Neural cell (in vitro differentiated cells): ENCODE measurements at regions not wholly inside any gene's neighbourhood (a gene's known extent, or its start where the extent isn't known, plus 50 kb on each side); places are given as distances from the start of the nearest gene placed in this dataset.
"Not testable (repeated sequence)": the region's sequence is repeated elsewhere in the genome, so short reads cannot be mapped to it uniquely, and the experiment has no call there.

ENCODE experiments used
- H2AFZ ChIP-seq: fragments of 200-600, 300-800 bp; sonication (generic), shearing (Covaris generic); 2 replicates; pipeline ENCODE4 v1.6.0; 2014; ENCODE audit warnings: low read depth, mild to moderate bottlenecking, antibody characterized with exemption, low read length, moderate library complexity
- H3F3A ChIP-seq: fragments of 200-600 bp; shearing (Covaris generic); 2 replicates; pipeline ENCODE4 v1.6.1; 2016; ENCODE audit warnings: mild to moderate bottlenecking, moderate library complexity, mixed read lengths, antibody characterized with exemption, low read length; ENCODE audit not compliant: insufficient read depth, poor library complexity, severe bottlenecking
- H3K27ac ChIP-seq: fragments of 200-600, 300-800 bp; sonication (generic), shearing (Covaris generic); 2 replicates; pipeline ENCODE4 v1.5.1; 2014; ENCODE audit warnings: mild to moderate bottlenecking, low read length, moderate library complexity
- H3K27me3 ChIP-seq: fragments of 300-800, 200-600 bp; sonication (generic), shearing (Covaris generic); 2 replicates; pipeline ENCODE4 v1.6.0; 2014; ENCODE audit warnings: mild to moderate bottlenecking, low read depth, low read length, moderate library complexity; ENCODE audit not compliant: insufficient read depth
- H3K36me3 ChIP-seq: fragments of 300-800, 200-600 bp; sonication (generic), shearing (Covaris generic); 2 replicates; pipeline ENCODE4 v1.5.1; 2014; ENCODE audit warnings: mild to moderate bottlenecking, antibody characterized with exemption, low read length, moderate library complexity; ENCODE audit not compliant: insufficient read depth
- H3K4me2 ChIP-seq: fragments of 300-800, 200-600 bp; sonication (generic), shearing (Covaris generic); 2 replicates; pipeline ENCODE4 v1.6.0; 2014; ENCODE audit warnings: mild to moderate bottlenecking, low read length
- H3K4me3 ChIP-seq: fragments of 300-800, 200-600 bp; sonication (generic), shearing (Covaris generic); 2 replicates; pipeline ENCODE4 v1.5.1; 2014; ENCODE audit warnings: mild to moderate bottlenecking, low read length, moderate library complexity
- H3K79me2 ChIP-seq: fragments of 200-600 bp; shearing (Covaris generic); replicated peaks from 2 replicates; pipeline ENCODE4 v1.6.0; 2014; ENCODE audit warnings: mild to moderate bottlenecking, low read length, moderate library complexity; ENCODE audit not compliant: insufficient read depth
- H3K9ac ChIP-seq: fragments of 300-800, 200-600 bp; sonication (generic), shearing (Covaris generic); 2 replicates; pipeline ENCODE4 v1.6.1; 2016; ENCODE audit warnings: mild to moderate bottlenecking, low read length, mixed read lengths
- H3K9me2 ChIP-seq: fragments of 200-600 bp; shearing (Covaris generic); 2 replicates; pipeline ENCODE4 v1.6.1; 2016; ENCODE audit warnings: mild to moderate bottlenecking, low read length, mixed read lengths; ENCODE audit not compliant: insufficient read depth
- H3K9me3 ChIP-seq: fragments of 200-600, 300-800 bp; sonication (generic), shearing (Covaris generic); 2 replicates; pipeline ENCODE4 v1.6.1; 2016; ENCODE audit warnings: mild to moderate bottlenecking, mixed run types, low read length, moderate library complexity, mixed read lengths
- H4K20me1 ChIP-seq: fragments of 200-600 bp; shearing (Covaris generic); 2 replicates; pipeline ENCODE4 v1.6.1; 2016; ENCODE audit warnings: mild to moderate bottlenecking, mixed run types; ENCODE audit not compliant: insufficient read depth
- EP300 ChIP-seq: fragments of 450-650 bp; conservative IDR thresholded peaks from 2 replicates; pipeline ENCODE4 v1.6.1; 2014; ENCODE audit warnings: antibody characterized with exemption, mild to moderate bottlenecking, moderate library complexity; ENCODE audit not compliant: poor library complexity, severe bottlenecking
- EZH2 ChIP-seq: fragments of 200-600, 300-800 bp; shearing (Covaris generic), sonication (generic); IDR thresholded peaks from 2 replicates; pipeline ENCODE4 v1.6.1; 2014; ENCODE audit warnings: antibody characterized with exemption, low read length, borderline replicate concordance, mild to moderate bottlenecking; ENCODE audit not compliant: insufficient read depth, poor library complexity, severe bottlenecking
- MXI1 ChIP-seq: fragments of 450-650 bp; conservative IDR thresholded peaks from 2 replicates; pipeline ENCODE4 v1.6.1; 2014; ENCODE audit warnings: antibody characterized with exemption, mild to moderate bottlenecking; ENCODE audit not compliant: poor library complexity, severe bottlenecking
- POLR2AphosphoS5 ChIP-seq: IDR thresholded peaks from 2 replicates; pipeline ENCODE4 v1.6.1; 2012
- RAD21 ChIP-seq: fragments of 450-650 bp; conservative IDR thresholded peaks from 2 replicates; pipeline ENCODE4 v1.6.1; 2014; ENCODE audit warnings: antibody characterized with exemption, mild to moderate bottlenecking, moderate library complexity
- SMC3 ChIP-seq: fragments of 450-650 bp; conservative IDR thresholded peaks from 2 replicates; pipeline ENCODE4 v1.6.1; 2014; ENCODE audit warnings: antibody characterized with exemption, mild to moderate bottlenecking, moderate library complexity; ENCODE audit not compliant: poor library complexity
- TAF1 ChIP-seq: IDR thresholded peaks from 2 replicates; pipeline ENCODE4 v1.6.1; 2012; ENCODE audit warnings: low read depth
- TF ChIP-seq, protein P1 (sequence below): fragments of 450-650 bp; IDR thresholded peaks from 2 replicates; pipeline ENCODE4 v1.5.1; 2014; ENCODE audit warnings: antibody characterized with exemption, mild to moderate bottlenecking, moderate library complexity; ENCODE audit not compliant: poor library complexity, severe bottlenecking
- TF ChIP-seq, protein P2 (sequence below): IDR thresholded peaks from 2 replicates; pipeline ENCODE4 v1.6.1; 2012; ENCODE audit warnings: borderline replicate concordance

DNA sequence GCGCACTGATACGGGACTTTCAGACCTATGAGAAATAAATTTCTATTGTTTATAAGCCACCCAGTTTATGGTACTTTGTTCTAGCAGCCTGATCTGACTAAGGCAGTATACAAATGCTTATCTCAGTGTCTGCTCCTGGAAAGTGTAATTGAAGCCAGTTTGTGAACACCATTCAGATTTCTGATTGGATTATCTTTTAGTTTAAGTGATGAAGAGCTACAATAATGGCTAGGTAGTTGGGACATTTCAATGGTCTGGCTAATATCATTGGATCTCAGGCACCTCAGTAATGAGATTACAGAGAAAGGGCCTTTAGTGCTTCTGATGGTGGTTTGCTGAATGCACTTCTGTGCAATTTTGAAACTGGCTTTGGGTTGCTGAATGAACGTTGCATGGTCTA lies 133.5 kb downstream of the PSAT1 start:
- no peak overlapping the region for H3K9ac ChIP-seq
- H3K4me2 ChIP-seq = no peak overlapping the region
- H3K27me3 ChIP-seq = no peaks in the 10 kb centered on the region
- TF ChIP-seq EZH2 (no peak), RAD21 (no peak), EP300 (no peak), TAF1 (no peak), SMC3 (no peak), POLR2AphosphoS5 (no peak), MXI1 (no peak)
- TF ChIP-seq, protein P1, sequence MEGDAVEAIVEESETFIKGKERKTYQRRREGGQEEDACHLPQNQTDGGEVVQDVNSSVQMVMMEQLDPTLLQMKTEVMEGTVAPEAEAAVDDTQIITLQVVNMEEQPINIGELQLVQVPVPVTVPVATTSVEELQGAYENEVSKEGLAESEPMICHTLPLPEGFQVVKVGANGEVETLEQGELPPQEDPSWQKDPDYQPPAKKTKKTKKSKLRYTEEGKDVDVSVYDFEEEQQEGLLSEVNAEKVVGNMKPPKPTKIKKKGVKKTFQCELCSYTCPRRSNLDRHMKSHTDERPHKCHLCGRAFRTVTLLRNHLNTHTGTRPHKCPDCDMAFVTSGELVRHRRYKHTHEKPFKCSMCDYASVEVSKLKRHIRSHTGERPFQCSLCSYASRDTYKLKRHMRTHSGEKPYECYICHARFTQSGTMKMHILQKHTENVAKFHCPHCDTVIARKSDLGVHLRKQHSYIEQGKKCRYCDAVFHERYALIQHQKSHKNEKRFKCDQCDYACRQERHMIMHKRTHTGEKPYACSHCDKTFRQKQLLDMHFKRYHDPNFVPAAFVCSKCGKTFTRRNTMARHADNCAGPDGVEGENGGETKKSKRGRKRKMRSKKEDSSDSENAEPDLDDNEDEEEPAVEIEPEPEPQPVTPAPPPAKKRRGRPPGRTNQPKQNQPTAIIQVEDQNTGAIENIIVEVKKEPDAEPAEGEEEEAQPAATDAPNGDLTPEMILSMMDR = no peak
- TF ChIP-seq, protein P2, sequence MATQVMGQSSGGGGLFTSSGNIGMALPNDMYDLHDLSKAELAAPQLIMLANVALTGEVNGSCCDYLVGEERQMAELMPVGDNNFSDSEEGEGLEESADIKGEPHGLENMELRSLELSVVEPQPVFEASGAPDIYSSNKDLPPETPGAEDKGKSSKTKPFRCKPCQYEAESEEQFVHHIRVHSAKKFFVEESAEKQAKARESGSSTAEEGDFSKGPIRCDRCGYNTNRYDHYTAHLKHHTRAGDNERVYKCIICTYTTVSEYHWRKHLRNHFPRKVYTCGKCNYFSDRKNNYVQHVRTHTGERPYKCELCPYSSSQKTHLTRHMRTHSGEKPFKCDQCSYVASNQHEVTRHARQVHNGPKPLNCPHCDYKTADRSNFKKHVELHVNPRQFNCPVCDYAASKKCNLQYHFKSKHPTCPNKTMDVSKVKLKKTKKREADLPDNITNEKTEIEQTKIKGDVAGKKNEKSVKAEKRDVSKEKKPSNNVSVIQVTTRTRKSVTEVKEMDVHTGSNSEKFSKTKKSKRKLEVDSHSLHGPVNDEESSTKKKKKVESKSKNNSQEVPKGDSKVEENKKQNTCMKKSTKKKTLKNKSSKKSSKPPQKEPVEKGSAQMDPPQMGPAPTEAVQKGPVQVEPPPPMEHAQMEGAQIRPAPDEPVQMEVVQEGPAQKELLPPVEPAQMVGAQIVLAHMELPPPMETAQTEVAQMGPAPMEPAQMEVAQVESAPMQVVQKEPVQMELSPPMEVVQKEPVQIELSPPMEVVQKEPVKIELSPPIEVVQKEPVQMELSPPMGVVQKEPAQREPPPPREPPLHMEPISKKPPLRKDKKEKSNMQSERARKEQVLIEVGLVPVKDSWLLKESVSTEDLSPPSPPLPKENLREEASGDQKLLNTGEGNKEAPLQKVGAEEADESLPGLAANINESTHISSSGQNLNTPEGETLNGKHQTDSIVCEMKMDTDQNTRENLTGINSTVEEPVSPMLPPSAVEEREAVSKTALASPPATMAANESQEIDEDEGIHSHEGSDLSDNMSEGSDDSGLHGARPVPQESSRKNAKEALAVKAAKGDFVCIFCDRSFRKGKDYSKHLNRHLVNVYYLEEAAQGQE = no peak
- H3F3A ChIP-seq = no peaks in the 10 kb centered on the region
- no peaks in the 10 kb centered on the region for H3K9me2 ChIP-seq
- no peaks in the 10 kb centered on the region for H3K36me3 ChIP-seq
- H3K9me3 ChIP-seq = peaks cover 3% of the 10 kb centered on the region
- no peak overlapping the region for H3K27ac ChIP-seq
- no peaks in the 10 kb centered on the region for H3K79me2 ChIP-seq
- no peak overlapping the region for H2AFZ ChIP-seq
- no peak overlapping the region for H3K4me3 ChIP-seq
- no peaks in the 10 kb centered on the region for H4K20me1 ChIP-seq

DNA sequence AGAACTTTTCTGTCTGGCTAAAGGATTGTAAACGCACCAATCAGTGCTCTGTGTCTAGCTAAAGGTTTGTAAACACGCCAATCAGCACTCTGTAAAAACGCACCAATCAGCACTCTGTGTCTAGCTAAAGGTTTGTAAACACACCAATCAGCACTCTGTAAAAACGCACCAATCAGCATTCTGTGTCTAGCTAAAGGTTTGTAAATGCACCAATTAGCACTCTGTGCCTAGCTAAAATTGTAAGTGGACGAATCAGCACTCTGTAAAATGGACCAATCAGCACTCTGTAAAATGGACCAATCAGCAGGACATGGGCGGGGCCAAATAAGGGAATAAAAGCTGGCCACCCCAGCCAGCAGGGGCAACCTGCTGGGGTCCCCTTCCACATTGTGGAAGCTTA lies 134.1 kb downstream of the PSAT1 start:
- H3K9ac ChIP-seq, H3K79me2 ChIP-seq, H3K9me3 ChIP-seq, H4K20me1 ChIP-seq, H2AFZ ChIP-seq, H3K9me2 ChIP-seq, H3F3A ChIP-seq, H3K27ac ChIP-seq, H3K4me3 ChIP-seq, H3K27me3 ChIP-seq, H3K36me3 ChIP-seq, H3K4me2 ChIP-seq: not testable (repeated sequence)

DNA sequence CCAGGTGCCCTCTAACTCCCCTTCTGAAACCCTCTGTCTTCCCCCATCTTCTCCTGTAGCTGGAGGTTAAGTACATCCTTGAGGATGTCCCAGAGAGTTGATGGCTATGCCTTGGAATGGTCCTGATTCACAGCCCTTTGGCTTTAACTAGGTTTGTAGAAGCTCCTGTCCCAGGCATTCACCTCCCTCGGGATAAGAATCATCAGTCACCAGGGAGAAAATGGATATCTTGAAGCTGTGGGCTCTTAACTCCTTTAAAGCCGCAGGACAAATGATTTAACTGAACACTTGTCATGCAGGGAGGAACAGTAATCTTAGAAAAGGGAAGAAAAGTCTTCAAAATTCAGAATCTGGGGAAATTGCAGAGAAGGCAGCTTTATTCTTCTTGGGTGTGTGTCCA lies 139.9 kb downstream of the PSAT1 start:
- no peaks in the 10 kb centered on the region for H4K20me1 ChIP-seq
- TF ChIP-seq EZH2 (no peak), POLR2AphosphoS5 (no peak), MXI1 (no peak), RAD21 (no peak), EP300 (no peak), TAF1 (no peak), SMC3 (no peak)
- TF ChIP-seq, protein P1 = no peak
- TF ChIP-seq, protein P2 = no peak

More for the DNA sequence above, 139.9 kb downstream of the PSAT1 start:
- Histone ChIP-seq H3K9me2 (no peaks in the 10 kb centered on the region), H3K9ac (no peak overlapping the region), H3K4me2 (no peak overlapping the region), H3K27me3 (no peaks in the 10 kb centered on the region), H3K27ac (no peak overlapping the region), H3K36me3 (no peaks in the 10 kb centered on the region), H3K4me3 (no peak overlapping the region), H2AFZ (no peak overlapping the region), H3F3A (peaks cover 5% of the 10 kb centered on the region), H3K9me3 (no peaks in the 10 kb centered on the region), H3K79me2 (no peaks in the 10 kb centered on the region)
